Heart left ventricle (tissue), 13 donors: ENCODE measurements at regions not wholly inside any gene's neighbourhood (a gene's known extent, or its start where the extent isn't known, plus 50 kb on each side); places are given as distances from the start of the nearest gene placed in this dataset.

Source experiments
- POLR2A ChIP-seq, 2 donors: fragments of 450-650 bp; IDR thresholded peaks; one replicate each; pipeline ENCODE4 v1.6.1; 2017; ENCODE audit warnings: antibody characterized with exemption in 2 of 2, mild to moderate bottlenecking in 2 of 2, moderate library complexity in 2 of 2
- TF ChIP-seq, protein P1 (sequence below), 12 donors: fragments of 200-600 bp; sonication (generic) in 4 of 12; IDR thresholded peaks; one replicate each; pipeline versions ENCODE4 v1.5.0 to v1.8.0; 2018 to 2022; ENCODE audit warnings: antibody characterized with exemption in 12 of 12, mild to moderate bottlenecking in 5 of 12
- donor health status: ischemic (EF 13 %, LVEDD 7.1; RV severe dilation, severe dysfunction).
- donor health status: DM: no; HTN: yes; CAD: no.
- donor health status: DM: no; HTN: no; CAD: no.
- donor health status: ischemic (EF 25% LVEDD 6.9; RV normal size, moderate dysfunction).
- donor health status: ischemic (EF 25% LVEDD 5.7; RV mildly dilated, moderate dysfunction).
- donor health status: ischemic (EF 35%, LVEDD 5.7; RV mildly dilated, moderate dysfunction).
- donor health status: nonischemic (EF 11% LVEDD 7.7; RV severe dilation, severe dysfunction).
- donor health status: DM: yes; HTN: yes; CAD: no.
- donor health status: PGD.
- donor health status: ischemic (EF 29% LVEDD 5.4; RV normal size, mild dysfunction).
- donor health status: nonischemic (EF 23%, LVEDD 6.1; RV moderate dilation, normal function).

DNA sequence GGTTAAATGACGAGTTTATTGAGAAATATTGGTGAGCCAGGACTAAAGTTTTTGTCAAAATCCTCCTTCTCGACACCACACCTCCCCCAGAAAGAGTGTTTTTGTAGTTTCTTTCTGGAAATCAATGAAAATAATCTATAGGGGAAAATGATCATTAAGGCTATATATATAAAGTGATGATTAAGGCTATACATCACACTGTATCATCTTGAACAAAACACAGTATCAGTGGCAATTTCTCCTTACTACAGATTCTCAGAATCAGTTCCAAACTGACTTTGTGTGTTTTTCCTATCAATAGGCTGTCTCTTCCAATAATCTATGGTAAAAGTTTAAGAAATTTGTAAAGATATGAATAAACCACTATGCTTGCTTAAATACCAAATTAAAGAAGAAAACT, 81.7 kb downstream of the IFNG-AS1 start:
- no peak for TF ChIP-seq POLR2A (IDR thresholded peaks at IDR 0.05)
- TF ChIP-seq, protein P1, sequence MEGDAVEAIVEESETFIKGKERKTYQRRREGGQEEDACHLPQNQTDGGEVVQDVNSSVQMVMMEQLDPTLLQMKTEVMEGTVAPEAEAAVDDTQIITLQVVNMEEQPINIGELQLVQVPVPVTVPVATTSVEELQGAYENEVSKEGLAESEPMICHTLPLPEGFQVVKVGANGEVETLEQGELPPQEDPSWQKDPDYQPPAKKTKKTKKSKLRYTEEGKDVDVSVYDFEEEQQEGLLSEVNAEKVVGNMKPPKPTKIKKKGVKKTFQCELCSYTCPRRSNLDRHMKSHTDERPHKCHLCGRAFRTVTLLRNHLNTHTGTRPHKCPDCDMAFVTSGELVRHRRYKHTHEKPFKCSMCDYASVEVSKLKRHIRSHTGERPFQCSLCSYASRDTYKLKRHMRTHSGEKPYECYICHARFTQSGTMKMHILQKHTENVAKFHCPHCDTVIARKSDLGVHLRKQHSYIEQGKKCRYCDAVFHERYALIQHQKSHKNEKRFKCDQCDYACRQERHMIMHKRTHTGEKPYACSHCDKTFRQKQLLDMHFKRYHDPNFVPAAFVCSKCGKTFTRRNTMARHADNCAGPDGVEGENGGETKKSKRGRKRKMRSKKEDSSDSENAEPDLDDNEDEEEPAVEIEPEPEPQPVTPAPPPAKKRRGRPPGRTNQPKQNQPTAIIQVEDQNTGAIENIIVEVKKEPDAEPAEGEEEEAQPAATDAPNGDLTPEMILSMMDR (IDR thresholded peaks at IDR 0.05) = no peak
